BLaER1 (cell line): ENCODE measurements at regions not wholly inside any gene's neighbourhood (a gene's known extent, or its start where the extent isn't known, plus 50 kb on each side); places are given as distances from the start of the nearest gene placed in this dataset.
A peak's percentile ranks its signal among the peaks of the same experiment; 100 is the strongest.

Experiments
- H3K27ac ChIP-seq: shearing (Covaris generic); formaldehyde crosslinking; 2 replicates; pipeline ENCODE4 v1.8.1; 2022
- H3K27me3 ChIP-seq: shearing (Covaris generic); formaldehyde crosslinking; 2 replicates; pipeline ENCODE4 v1.8.1; 2022
- H3K36me3 ChIP-seq: shearing (Covaris generic); formaldehyde crosslinking; 2 replicates; pipeline ENCODE4 v1.8.1; 2022
- H3K4me1 ChIP-seq: shearing (Covaris generic); formaldehyde crosslinking; 2 replicates; pipeline ENCODE4 v1.8.1; 2022
- H3K4me2 ChIP-seq: shearing (Covaris generic); formaldehyde crosslinking; 2 replicates; pipeline ENCODE4 v1.8.1; 2022
- H3K4me3 ChIP-seq: shearing (Covaris generic); formaldehyde crosslinking; 2 replicates; pipeline ENCODE4 v1.8.1; 2022
- H3K9ac ChIP-seq: shearing (Covaris generic); formaldehyde crosslinking; 2 replicates; pipeline ENCODE4 v1.8.1; 2022
- H3K9me3 ChIP-seq: shearing (Covaris generic); formaldehyde crosslinking; 2 replicates; pipeline ENCODE4 v1.8.1; 2022
- H4K20me1 ChIP-seq: shearing (Covaris generic); formaldehyde crosslinking; 2 replicates; pipeline ENCODE4 v1.8.1; 2022
- Cebpa-rat ChIP-seq: shearing (Covaris generic); IDR thresholded peaks from 2 replicates; pipeline ENCODE4 v1.8.1; 2022

GRCh38 chr10:42969147-42969546 lies 107.7 kb upstream of the RET start:
- Histone ChIP-seq H3K4me3 (no peak overlapping the region), H3K4me2 (peak overlapping the region; percentile 6; the same call in 1 of the 2 replicates), H3K27ac (no peak overlapping the region), H4K20me1 (no peaks in the 10 kb centered on the region), H3K9ac (no peak overlapping the region), H3K9me3 (no peaks in the 10 kb centered on the region), H3K4me1 (peaks cover 21% of the 10 kb centered on the region), H3K27me3 (no peaks in the 10 kb centered on the region), H3K36me3 (no peaks in the 10 kb centered on the region)
- TF ChIP-seq Cebpa-rat: no peak

DNA sequence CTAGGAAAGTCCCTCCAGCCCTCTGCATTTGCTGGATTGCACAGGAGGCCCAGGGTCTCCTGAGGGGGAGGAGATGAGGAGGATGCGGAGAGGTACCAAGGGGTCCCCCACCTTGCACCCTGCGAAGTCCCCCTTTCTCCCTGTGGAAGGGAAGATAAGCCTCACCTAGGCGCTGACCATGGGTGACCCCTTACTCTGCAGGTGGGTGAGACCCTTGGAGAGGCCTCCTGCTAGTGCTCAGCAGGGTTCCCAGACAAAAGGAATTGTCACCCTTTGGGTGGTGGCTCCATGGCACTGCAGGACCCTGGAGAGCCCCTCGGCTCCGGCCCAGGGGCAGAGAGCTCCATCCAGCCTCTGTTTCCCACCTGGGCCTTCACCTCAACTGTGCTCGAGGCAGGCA lies 107.0 kb upstream of the RET start:
- no peak for TF ChIP-seq Cebpa-rat
- Histone ChIP-seq H3K4me1 (peaks cover 29% of the 10 kb centered on the region), H3K4me3 (no peak overlapping the region), H3K9ac (no peak overlapping the region), H3K36me3 (no peaks in the 10 kb centered on the region), H3K27me3 (no peaks in the 10 kb centered on the region), H3K9me3 (no peaks in the 10 kb centered on the region), H4K20me1 (no peaks in the 10 kb centered on the region), H3K27ac (no peak overlapping the region), H3K4me2 (peak overlapping the region; percentile 6; the same call in 1 of the 2 replicates)

- Histone ChIP-seq H3K9me3 (no peaks in the 10 kb centered on the region), H3K27ac (no peak overlapping the region), H3K36me3 (no peaks in the 10 kb centered on the region), H3K27me3 (no peaks in the 10 kb centered on the region), H3K4me1 (peaks cover 36% of the 10 kb centered on the region), H3K9ac (no peak overlapping the region), H4K20me1 (no peaks in the 10 kb centered on the region), H3K4me3 (no peak overlapping the region), H3K4me2 (no peak overlapping the region)
- TF ChIP-seq Cebpa-rat: no peak
Measured at GRCh38 chr10:42970451-42971250, 106.2 kb upstream of the RET start.

- Histone ChIP-seq H3K9ac (no peak overlapping the region), H3K9me3 (no peaks in the 10 kb centered on the region), H3K4me1 (peaks cover 42% of the 10 kb centered on the region), H3K36me3 (no peaks in the 10 kb centered on the region), H4K20me1 (no peaks in the 10 kb centered on the region), H3K27ac (no peak overlapping the region), H3K4me3 (no peak overlapping the region), H3K4me2 (no peak overlapping the region), H3K27me3 (no peaks in the 10 kb centered on the region)
- no peak for TF ChIP-seq Cebpa-rat
Measured at GRCh38 chr10:42971251-42971599, 105.6 kb upstream of the RET start.

GRCh38 chr10:42972946-42973345 lies 103.9 kb upstream of the RET start:
- Histone ChIP-seq H4K20me1 (no peaks in the 10 kb centered on the region), H3K4me2 (no peak overlapping the region), H3K4me3 (no peak overlapping the region), H3K9ac (no peak overlapping the region), H3K9me3 (no peaks in the 10 kb centered on the region), H3K27ac (no peak overlapping the region), H3K27me3 (no peaks in the 10 kb centered on the region), H3K4me1 (peaks cover 50% of the 10 kb centered on the region), H3K36me3 (no peaks in the 10 kb centered on the region)
- TF ChIP-seq Cebpa-rat: no peak

DNA sequence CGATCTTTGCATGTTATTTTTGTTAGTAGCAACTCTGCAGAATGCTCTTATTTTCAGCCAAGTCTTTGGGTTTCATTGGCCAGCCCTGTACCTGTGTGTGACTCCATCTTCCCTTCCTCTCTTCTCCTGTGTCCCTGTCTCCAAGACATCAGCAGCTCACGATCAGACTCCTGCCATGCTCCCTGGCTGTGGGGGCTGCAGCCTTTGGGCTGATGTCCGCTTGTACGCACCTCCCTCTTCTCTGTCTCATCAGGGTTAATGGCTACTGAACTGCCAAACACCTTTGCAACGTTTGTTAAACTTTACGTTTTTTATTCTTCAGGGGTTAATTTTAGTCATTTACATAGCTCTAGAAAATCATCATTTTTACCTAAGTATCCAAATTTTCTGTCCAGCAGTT lies 103.5 kb upstream of the RET start:
- no peak overlapping the region for H3K4me3 ChIP-seq
- H3K27ac ChIP-seq: no peak overlapping the region
- TF ChIP-seq Cebpa-rat: no peak
- peaks cover 50% of the 10 kb centered on the region for H3K4me1 ChIP-seq
- H3K9me3 ChIP-seq: no peaks in the 10 kb centered on the region
- H3K4me2 ChIP-seq: no peak overlapping the region
- H3K36me3 ChIP-seq: no peaks in the 10 kb centered on the region
- no peaks in the 10 kb centered on the region for H3K27me3 ChIP-seq
- H3K9ac ChIP-seq: no peak overlapping the region
- no peaks in the 10 kb centered on the region for H4K20me1 ChIP-seq

- Histone ChIP-seq H3K9ac (0 out of 2 replicates have a peak overlapping the region, but pooled peaks have one; percentile 53), H4K20me1 (no peaks in the 10 kb centered on the region), H3K4me1 (peaks cover 51% of the 10 kb centered on the region), H3K27me3 (no peaks in the 10 kb centered on the region), H3K9me3 (no peaks in the 10 kb centered on the region), H3K4me3 (no peak overlapping the region), H3K27ac (peak overlapping the region; percentile 67), H3K36me3 (no peaks in the 10 kb centered on the region), H3K4me2 (peak overlapping the region; percentile 70)
- no peak for TF ChIP-seq Cebpa-rat
Measured at GRCh38 chr10:42973870-42974692, 102.8 kb upstream of the RET start.

- Histone ChIP-seq H3K4me2 (peak overlapping the region; percentile 70), H3K27ac (peak overlapping the region; percentile 67), H3K4me1 (peaks cover 51% of the 10 kb centered on the region), H3K9ac (0 out of 2 replicates have a peak overlapping the region, but pooled peaks have one; percentile 53), H3K4me3 (no peak overlapping the region), H4K20me1 (no peaks in the 10 kb centered on the region), H3K9me3 (no peaks in the 10 kb centered on the region), H3K27me3 (no peaks in the 10 kb centered on the region), H3K36me3 (no peaks in the 10 kb centered on the region)
- TF ChIP-seq Cebpa-rat: no peak
Measured at GRCh38 chr10:42974693-42975002, 102.2 kb upstream of the RET start.

GRCh38 chr10:42975005-42975493 lies 101.8 kb upstream of the RET start:
- H3K9me3 ChIP-seq: no peaks in the 10 kb centered on the region
- H3K4me2 ChIP-seq: peak overlapping the region; percentile 70
- no peaks in the 10 kb centered on the region for H4K20me1 ChIP-seq
- H3K4me1 ChIP-seq: peaks cover 49% of the 10 kb centered on the region
- no peaks in the 10 kb centered on the region for H3K36me3 ChIP-seq
- TF ChIP-seq Cebpa-rat: no peak
- no peak overlapping the region for H3K4me3 ChIP-seq
- no peaks in the 10 kb centered on the region for H3K27me3 ChIP-seq
- 0 out of 2 replicates have a peak overlapping the region, but pooled peaks have one; percentile 53 for H3K9ac ChIP-seq
- peak overlapping the region; percentile 67 for H3K27ac ChIP-seq
